Limb (tissue), 2 donors: ENCODE measurements at regions not wholly inside any gene's neighbourhood (a gene's known extent, or its start where the extent isn't known, plus 50 kb on each side); places are given as distances from the start of the nearest gene placed in this dataset.
A peak's percentile ranks its signal among the peaks of the same experiment; 100 is the strongest.
"Not testable (repeated sequence)": the region's sequence is repeated elsewhere in the genome, so short reads cannot be mapped to it uniquely, and the experiment has no call there.

Source experiments
- DNase-seq, 2 donors: peaks; one replicate each; pipeline ENCODE4 v3.0.0-alpha.2; 2016; ENCODE audit errors: extremely low spot score in 2 of 2

GRCh38 chr5:106259431-106260090 is 1411.2 kb downstream of the EFNA5 start:
- DNase-seq = not testable (repeated sequence)

- no peak for DNase-seq
Observed at GRCh38 chr5:106258591-106259125, 1412.1 kb downstream of the EFNA5 start.

- DNase-seq = no peak
Observed at GRCh38 chr5:106254784-106255183, 1416.0 kb downstream of the EFNA5 start.

GRCh38 chr5:106246044-106246745 is 1424.5 kb downstream of the EFNA5 start:
- not testable (repeated sequence) for DNase-seq

- DNase-seq = no peak
Observed at GRCh38 chr5:106241409-106241808, 1429.3 kb downstream of the EFNA5 start.

GRCh38 chr5:106205916-106206571 is 1464.7 kb downstream of the EFNA5 start:
- no peak for DNase-seq

GRCh38 chr5:106202035-106202434 is 1468.7 kb downstream of the EFNA5 start:
- no peak for DNase-seq

GRCh38 chr5:106200971-106201370 is 1469.8 kb downstream of the EFNA5 start:
- no peak for DNase-seq

GRCh38 chr5:106195679-106196474 is 1474.9 kb downstream of the EFNA5 start:
- DNase-seq = no peak

GRCh38 chr5:106189121-106189809 is 1481.5 kb downstream of the EFNA5 start:
- DNase-seq = no peak

GRCh38 chr5:106185661-106186081 is 1485.1 kb downstream of the EFNA5 start:
- no peak for DNase-seq

- DNase-seq = no peak
Observed at GRCh38 chr5:106174903-106175302, 1495.8 kb downstream of the EFNA5 start.

- DNase-seq = no peak
Observed at GRCh38 chr5:106172681-106173532, 1497.8 kb downstream of the EFNA5 start.

- no peak for DNase-seq
Observed at GRCh38 chr5:106171708-106172107, 1499.0 kb downstream of the EFNA5 start.

GRCh38 chr5:106171132-106171531 is 1499.6 kb downstream of the EFNA5 start:
- DNase-seq = no peak

- peak in 1 of 2 donors; percentile 18 for DNase-seq
Observed at GRCh38 chr5:106167766-106168165, 1503.0 kb downstream of the EFNA5 start.

GRCh38 chr5:106163233-106163632 is 1507.5 kb downstream of the EFNA5 start:
- no peak for DNase-seq

GRCh38 chr5:106159616-106160015 is 1511.1 kb downstream of the EFNA5 start:
- no peak for DNase-seq

GRCh38 chr5:106154280-106154716 is 1516.4 kb downstream of the EFNA5 start:
- no peak for DNase-seq

GRCh38 chr5:106152569-106152968 is 1518.2 kb downstream of the EFNA5 start:
- DNase-seq = no peak
